ENCODE measurements at regions not wholly inside any gene's neighbourhood (a gene's known extent, or its start where the extent isn't known, plus 50 kb on each side); places are given as distances from the start of the nearest gene placed in this dataset.

DNA sequence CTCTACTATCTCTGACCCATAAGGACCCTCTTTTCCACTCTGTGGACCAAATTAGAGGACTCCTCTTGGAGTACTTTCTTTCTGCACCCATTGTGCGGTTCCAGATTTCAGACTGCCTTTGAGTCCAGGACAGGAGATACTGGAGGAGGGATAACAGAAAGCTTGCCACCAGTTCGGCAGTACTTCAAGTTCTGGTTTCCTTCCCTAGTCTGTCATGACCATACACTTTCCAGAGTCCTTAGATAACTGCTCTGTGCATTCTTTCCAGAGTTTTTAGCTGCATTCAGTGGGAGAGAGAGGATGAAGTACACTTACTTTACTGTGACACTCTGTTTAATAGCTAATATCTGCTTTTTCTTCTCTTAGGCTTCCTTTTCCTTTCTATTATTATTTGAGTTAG, 54.8 kb upstream of the OSBPL8 start:
- no peak for DNase-seq (ENCODE audit: low read depth in 1 of 2, low spot score in 2 of 2)
- no peak overlapping the region for H3K4me2 ChIP-seq (ENCODE audit: insufficient read depth in 1 of 2, low read depth in 2 of 2, low read length in 2 of 2)
- no peak overlapping the region for H3K4me3 ChIP-seq (ENCODE audit: extremely low read depth in 1 of 4, insufficient read depth in 2 of 4, low read depth in 3 of 4, low read length in 4 of 4)
- no peak for TF ChIP-seq HDAC2 (IDR thresholded peaks at IDR 0.05; ENCODE audit: borderline replicate concordance in 1 of 2, low read depth in 2 of 2, low read length in 2 of 2)
- no peak for TF ChIP-seq NRF1 (IDR thresholded peaks at IDR 0.05; ENCODE audit: low read depth, low read length)
- TF ChIP-seq EZH2 (IDR thresholded peaks at IDR 0.05; ENCODE audit: low read depth, low read length, severe bottlenecking): no peak
- no peak for TF ChIP-seq KDM1A (IDR thresholded peaks at IDR 0.05; ENCODE audit: borderline replicate concordance, low read length)
- no peak for TF ChIP-seq PHF8 (conservative IDR thresholded peaks at IDR 0.05; ENCODE audit: low read depth, low read length)
- TF ChIP-seq SIN3A (conservative IDR thresholded peaks at IDR 0.05 in 1 of 2, IDR thresholded peaks at IDR 0.05 in 1 of 2; ENCODE audit: low read depth in 1 of 2, low read length in 2 of 2): no peak
- TF ChIP-seq SP4 (IDR thresholded peaks at IDR 0.05; ENCODE audit: low read length): no peak
- no peak overlapping the region for H2BK5ac ChIP-seq (ENCODE audit: low read depth, low read length)
- H3K79me2 ChIP-seq (ENCODE audit: control insufficient read depth in 1 of 2, insufficient read depth in 2 of 2, low read length in 2 of 2): no peaks in the 10 kb centered on the region
- H4K8ac ChIP-seq (ENCODE audit: extremely low read depth, insufficient read depth, low read length): no peak overlapping the region
- no peak overlapping the region for H4K91ac ChIP-seq (replicated peaks; ENCODE audit: insufficient read length, low read length)
- no peak overlapping the region for H3K56ac ChIP-seq (replicated peaks; ENCODE audit: insufficient read length, low read depth, low read length)
- 77% methylated on average over 2 of the region's 2 CpGs; no CpG with 5 or more reads in 1 of the 2 experiments for WGBS, 2 experiments (ENCODE audit: extremely low coverage in 1 of 2, insufficient coverage in 1 of 2, insufficient read length in 1 of 2, insufficient replicate concordance in 2 of 2, low coverage in 1 of 2, low lambda C conversion rate in 2 of 2, missing lambda C conversion rate in 1 of 2)
- no peak overlapping the region for H2AFZ ChIP-seq (ENCODE audit: low read length)
- H2BK20ac ChIP-seq (ENCODE audit: low read length): no peak overlapping the region
- H3K27me3 ChIP-seq (replicated peaks in 1 of 4; ENCODE audit: control insufficient read depth in 3 of 4, extremely low read depth in 1 of 4, insufficient read depth in 3 of 4, low read length in 3 of 4): no peaks in the 10 kb centered on the region
- H2BK15ac ChIP-seq (ENCODE audit: low read length): no peak overlapping the region
- no peak overlapping the region for H2BK120ac ChIP-seq (replicated peaks; ENCODE audit: low read depth, low read length)
- no peaks in the 10 kb centered on the region for H3K23me2 ChIP-seq (ENCODE audit: low read depth, low read length)
- no peaks in the 10 kb centered on the region for H3K36me3 ChIP-seq (ENCODE audit: control insufficient read depth in 2 of 4, insufficient read depth in 4 of 4, low read length in 3 of 4)
- no peak overlapping the region for H3K27ac ChIP-seq (ENCODE audit: low read depth, low read length)
- H3K14ac ChIP-seq (ENCODE audit: insufficient read length): no peak overlapping the region
- ChIA-PET POLR2A (ENCODE audit: partially characterized antibody) (no interaction called here), CTCF (ENCODE audit: partially characterized antibody) (interaction anchor here (0.6 to 1.3 kb wide), 2 partner anchors 11 to 205 kb away, joined by 3 read pairs; no protein-coding TSS in a partner anchor)
- no peak overlapping the region for H4K5ac ChIP-seq (ENCODE audit: insufficient read length, low read depth, low read length)
- no peak overlapping the region for H3K9ac ChIP-seq (replicated peaks in 1 of 4; ENCODE audit: extremely low read depth in 1 of 4, low read depth in 3 of 4, low read length in 3 of 4)
- no peaks in the 10 kb centered on the region for H3K4me1 ChIP-seq (replicated peaks in 1 of 4; ENCODE audit: control insufficient read depth in 3 of 4, insufficient read depth in 4 of 4, low read length in 3 of 4)
- no peak overlapping the region for H3K18ac ChIP-seq (ENCODE audit: extremely low read depth, low read length)
- H3K9me3 ChIP-seq (ENCODE audit: insufficient read depth in 2 of 2, low read depth in 1 of 2, low read length in 1 of 2): no peaks in the 10 kb centered on the region
- FAIRE-seq: no peak
- no peak overlapping the region for H2AK5ac ChIP-seq (ENCODE audit: low read depth, low read length)
- no peak overlapping the region for H2BK12ac ChIP-seq (ENCODE audit: low read depth, low read length)
- H3K23ac ChIP-seq (ENCODE audit: insufficient read length): no peak overlapping the region
- no peaks in the 10 kb centered on the region for H4K20me1 ChIP-seq (replicated peaks in 1 of 2; ENCODE audit: control insufficient read depth in 1 of 2, insufficient read depth in 2 of 2, low read length in 2 of 2)
- no peaks in the 10 kb centered on the region for H3K79me1 ChIP-seq (ENCODE audit: low read depth, low read length)
- no peak overlapping the region for H3K4ac ChIP-seq (replicated peaks; ENCODE audit: insufficient read length, low read depth, low read length)

All from H1 (cell line).